Pancreas (tissue), 10 donors: ENCODE measurements at regions not wholly inside any gene's neighbourhood (a gene's known extent, or its start where the extent isn't known, plus 50 kb on each side); places are given as distances from the start of the nearest gene placed in this dataset.

Experiments used
- ATAC-seq, 4 donors: fragments of 200-7000 bp; cut with Tn5 transposase; one replicate each; pipeline versions ENCODE4 v1.8.0 to v1.9.1; 2020; ENCODE audit warnings: mild to moderate bottlenecking in 4 of 4, moderate library complexity in 4 of 4
- DNase-seq, 6 donors: peaks; one replicate each; pipeline ENCODE4 v3.0.0-alpha.2; 2020
- FAIRE-seq: peaks from 2 replicates; lab custom pipeline; 2012; peaks lifted over from hg19 to GRCh38; lab: Jason Lieb, UNC
- H3K27ac ChIP-seq, 4 donors: fragments of 200-600 bp; sonication (generic); 1 replicate in 3 of 4; 2 replicates in 1 of 4; pipeline versions ENCODE4 v1.5.0 to v1.8.0; 2020
- H3K27me3 ChIP-seq, 4 donors: fragments of 200-600 bp; one replicate each; pipeline ENCODE4 v1.8.0; 2021
- H3K36me3 ChIP-seq, 3 donors: fragments of 200-600 bp; sonication (generic) in 1 of 3; one replicate each; pipeline versions ENCODE4 v1.5.0 to v1.8.0; 2020 to 2021
- H3K4me1 ChIP-seq, 3 donors: fragments of 200-600 bp; one replicate each; pipeline ENCODE4 v1.8.0; 2021
- H3K4me3 ChIP-seq, 4 donors: fragments of 200-600 bp; sonication (generic) in 2 of 4; one replicate each; pipeline versions ENCODE4 v1.5.0 to v1.8.0; 2020 to 2021
- H3K9me3 ChIP-seq, 4 donors: fragments of 200-600 bp; one replicate each; pipeline ENCODE4 v1.8.0; 2021
- CTCF ChIP-seq, 4 donors: fragments of 200-600 bp; sonication (generic) in 3 of 4; IDR thresholded peaks; one replicate each; pipeline versions ENCODE4 v1.5.0 to v1.8.0; 2021; ENCODE audit warnings: antibody characterized with exemption in 4 of 4
- WGBS, 2 donors: extraction: QIAGEN DNeasy Blood & Tissue Kit; methylation state at CpG; one replicate each; pipeline ENCODE4 v1.1.7; 2013; 5-methylcytosine and 5-hydroxymethylcytosine counted together
- intact Hi-C, 3 donors: fragments of 100-400 bp; cut with DNase I; formaldehyde crosslinking; loops; one replicate each; pipeline versions ENCODE4 v1.11.1 to v1.14.2; 2022
- donor health status: healthy with polysubstance abuse.
- donor health status: DM: no; HTN: no; CAD: no; lungs with moderate emphysema.
- donor health status: DM: no; HTN: no; CAD: no.
- donor health status: control.
- donor health status: control.
- donor health status: Bipolar disorder and iron deficiency.
- donor health status: DM: yes; HTN: yes; CAD: no.
- donor health status: DM: no; HTN: no; CAD: no.
- donor health status: DM: no; HTN: no; CAD: no.
- donor health status: DM: yes; HTN: yes; CAD: no.

- FAIRE-seq (peak; percentile 61), ATAC-seq (no peak), DNase-seq (peak in 1 of 6 donors; percentile 25)
- Histone ChIP-seq H3K4me1 (no peaks in the 10 kb centered on the region), H3K4me3 (no peak overlapping the region), H3K9me3 (no peaks in the 10 kb centered on the region), H3K36me3 (no peaks in the 10 kb centered on the region), H3K27me3 (no peaks in the 10 kb centered on the region), H3K27ac (no peak overlapping the region)
- intact Hi-C loops = no loop called here
- TF ChIP-seq CTCF (IDR thresholded peaks at IDR 0.05) = no peak
- WGBS, 2 donors = 70 to 75% methylated on average over 20 of the region's 20 CpGs
Measured at GRCh38 chr22:48581796-48582469, 1245.7 kb downstream of the BRD1 start.

GRCh38 chr22:48581205-48581766 is 1246.4 kb downstream of the BRD1 start:
- Histone ChIP-seq H3K9me3 (no peaks in the 10 kb centered on the region), H3K36me3 (no peaks in the 10 kb centered on the region), H3K27me3 (no peaks in the 10 kb centered on the region), H3K4me1 (no peaks in the 10 kb centered on the region), H3K27ac (no peak overlapping the region), H3K4me3 (no peak overlapping the region)
- DNase-seq (peak in 1 of 6 donors; percentile 48), ATAC-seq (no peak), FAIRE-seq (no peak)
- WGBS, 2 donors = 57 to 74% methylated on average over 23 of the region's 23 CpGs
- TF ChIP-seq CTCF (IDR thresholded peaks at IDR 0.05) = no peak
- intact Hi-C loops = no loop called here

- no peak for FAIRE-seq
- Histone ChIP-seq H3K27me3 (no peaks in the 10 kb centered on the region), H3K4me3 (no peak overlapping the region), H3K27ac (no peak overlapping the region), H3K4me1 (no peaks in the 10 kb centered on the region), H3K36me3 (no peaks in the 10 kb centered on the region), H3K9me3 (no peaks in the 10 kb centered on the region)
- TF ChIP-seq CTCF (IDR thresholded peaks at IDR 0.05) = no peak
- ATAC-seq = no peak
- intact Hi-C loops = no loop called here
- DNase-seq = peak in 1 of 6 donors; percentile 17
- WGBS, 2 donors = 62 to 77% methylated on average over 13 of the region's 13 CpGs
Measured at GRCh38 chr22:48580481-48580970, 1247.1 kb downstream of the BRD1 start.

GRCh38 chr22:48579928-48580309 is 1247.8 kb downstream of the BRD1 start:
- Histone ChIP-seq H3K36me3 (no peaks in the 10 kb centered on the region), H3K4me1 (no peaks in the 10 kb centered on the region), H3K4me3 (no peak overlapping the region), H3K27me3 (peaks cover 0 to under 1% (median 0%) of the 10 kb centered on the region in 4 donors), H3K9me3 (no peaks in the 10 kb centered on the region), H3K27ac (no peak overlapping the region)
- FAIRE-seq (no peak), ATAC-seq (no peak), DNase-seq (no peak)
- 73 to 82% methylated on average over 22 of the region's 22 CpGs for WGBS, 2 donors
- no peak for TF ChIP-seq CTCF (IDR thresholded peaks at IDR 0.05)
- intact Hi-C loops = loop anchor here in 1 of 3 donors (5.0 kb wide), 1 partner anchor 727 kb away; no protein-coding TSS in a partner anchor
